C4-2B (cell line): ENCODE measurements at regions not wholly inside any gene's neighbourhood (a gene's known extent, or its start where the extent isn't known, plus 50 kb on each side); places are given as distances from the start of the nearest gene placed in this dataset.

Source experiments
- CTCF ChIP-seq: fragments of 450-650 bp; conservative IDR thresholded peaks from 2 replicates; pipeline ENCODE4 v1.5.1; 2017; ENCODE audit warnings: mild to moderate bottlenecking
- ZFX ChIP-seq: fragments of 450-650 bp; IDR thresholded peaks from 2 replicates; pipeline ENCODE4 v1.6.1; 2017

DNA sequence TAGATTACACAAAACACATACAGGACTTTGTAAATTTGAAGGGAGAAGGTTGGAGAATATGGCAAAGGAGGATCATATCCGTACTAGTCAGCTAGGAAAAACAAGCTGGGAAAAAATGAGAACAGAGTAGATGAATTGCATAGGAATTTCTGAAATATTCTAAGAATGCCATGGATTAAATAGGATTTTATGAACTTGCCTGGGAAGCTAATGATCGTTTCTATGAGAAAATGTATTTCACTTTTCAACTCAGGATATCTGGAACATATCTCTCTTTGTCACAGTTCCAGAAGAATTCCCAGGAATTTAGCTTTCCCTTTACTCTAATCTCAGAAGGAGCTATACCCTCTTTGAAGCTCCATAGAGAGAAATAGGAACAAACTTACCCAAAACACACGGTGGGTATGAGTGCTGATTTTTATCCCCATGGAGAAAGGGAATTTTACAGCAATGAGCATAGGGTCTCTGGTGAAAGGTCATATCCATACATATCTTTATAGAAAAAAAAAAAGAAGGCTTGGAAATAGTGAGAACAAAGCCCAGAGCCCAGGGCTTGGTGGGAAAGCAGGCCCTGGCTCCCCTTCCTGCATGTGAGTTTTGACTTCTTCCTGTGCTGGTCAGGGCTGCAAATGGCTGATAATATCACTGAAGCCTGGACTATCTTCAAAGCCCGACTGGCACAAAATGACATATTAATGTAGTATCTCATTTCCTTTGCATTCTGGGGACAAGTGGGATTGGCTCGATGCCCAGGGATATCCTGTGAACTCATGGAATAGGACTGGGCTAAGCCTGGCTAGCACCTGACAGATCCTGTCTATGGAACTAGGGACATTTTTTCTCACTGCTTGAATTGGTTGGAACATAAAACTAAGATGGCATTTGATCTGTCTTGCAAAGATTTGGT is 136.3 kb downstream of the AEBP2 start:
- TF ChIP-seq CTCF (no peak), ZFX (no peak)
